ENCODE measurements at regions not wholly inside any gene's neighbourhood (a gene's known extent, or its start where the extent isn't known, plus 50 kb on each side); places are given as distances from the start of the nearest gene placed in this dataset.
A peak's percentile ranks its signal among the peaks of the same experiment; 100 is the strongest.
"Not testable (repeated sequence)": the region's sequence is repeated elsewhere in the genome, so short reads cannot be mapped to it uniquely, and the experiment has no call there.

GRCh38 chr1:104125266-104125665 lies 375.6 kb downstream of the AMY1C start:
- Histone ChIP-seq H3K4me1 (no peaks in the 10 kb centered on the region), H3K9me3 (replicated peaks) (no peaks in the 10 kb centered on the region), H3K36me3 (no peaks in the 10 kb centered on the region), H3K27me3 (ENCODE audit: low read depth) (no peaks in the 10 kb centered on the region), H3K4me3 (no peak overlapping the region), H3K27ac (replicated peaks) (no peak overlapping the region)
- no peak for DNase-seq
- TF ChIP-seq, protein P1, sequence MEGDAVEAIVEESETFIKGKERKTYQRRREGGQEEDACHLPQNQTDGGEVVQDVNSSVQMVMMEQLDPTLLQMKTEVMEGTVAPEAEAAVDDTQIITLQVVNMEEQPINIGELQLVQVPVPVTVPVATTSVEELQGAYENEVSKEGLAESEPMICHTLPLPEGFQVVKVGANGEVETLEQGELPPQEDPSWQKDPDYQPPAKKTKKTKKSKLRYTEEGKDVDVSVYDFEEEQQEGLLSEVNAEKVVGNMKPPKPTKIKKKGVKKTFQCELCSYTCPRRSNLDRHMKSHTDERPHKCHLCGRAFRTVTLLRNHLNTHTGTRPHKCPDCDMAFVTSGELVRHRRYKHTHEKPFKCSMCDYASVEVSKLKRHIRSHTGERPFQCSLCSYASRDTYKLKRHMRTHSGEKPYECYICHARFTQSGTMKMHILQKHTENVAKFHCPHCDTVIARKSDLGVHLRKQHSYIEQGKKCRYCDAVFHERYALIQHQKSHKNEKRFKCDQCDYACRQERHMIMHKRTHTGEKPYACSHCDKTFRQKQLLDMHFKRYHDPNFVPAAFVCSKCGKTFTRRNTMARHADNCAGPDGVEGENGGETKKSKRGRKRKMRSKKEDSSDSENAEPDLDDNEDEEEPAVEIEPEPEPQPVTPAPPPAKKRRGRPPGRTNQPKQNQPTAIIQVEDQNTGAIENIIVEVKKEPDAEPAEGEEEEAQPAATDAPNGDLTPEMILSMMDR (IDR thresholded peaks at IDR 0.05; ENCODE audit: borderline replicate concordance): no peak
- intact Hi-C loops (cut with micrococcal nuclease): no loop called here

- Histone ChIP-seq H3K4me1 (no peaks in the 10 kb centered on the region), H3K4me3 (no peak overlapping the region), H3K36me3 (no peaks in the 10 kb centered on the region), H3K27me3 (ENCODE audit: low read depth) (no peaks in the 10 kb centered on the region), H3K27ac (replicated peaks) (no peak overlapping the region), H3K9me3 (replicated peaks) (no peaks in the 10 kb centered on the region)
- TF ChIP-seq, protein P1 (IDR thresholded peaks at IDR 0.05; ENCODE audit: borderline replicate concordance): no peak
- intact Hi-C loops (cut with micrococcal nuclease): no loop called here
- DNase-seq: no peak
Observed at GRCh38 chr1:104125970-104126369, 376.3 kb downstream of the AMY1C start.

- Histone ChIP-seq H3K4me1 (no peaks in the 10 kb centered on the region), H3K36me3 (no peaks in the 10 kb centered on the region), H3K27me3 (ENCODE audit: low read depth) (no peaks in the 10 kb centered on the region), H3K27ac (replicated peaks) (no peak overlapping the region), H3K9me3 (replicated peaks) (no peaks in the 10 kb centered on the region), H3K4me3 (no peak overlapping the region)
- DNase-seq: no peak
- TF ChIP-seq, protein P1 (IDR thresholded peaks at IDR 0.05; ENCODE audit: borderline replicate concordance): peak; percentile 46
- intact Hi-C loops (cut with micrococcal nuclease): no loop called here
Observed at GRCh38 chr1:104132382-104132973, 382.8 kb downstream of the AMY1C start.

GRCh38 chr1:104135036-104135435 lies 385.3 kb downstream of the AMY1C start:
- intact Hi-C loops (cut with micrococcal nuclease); H3K27me3 ChIP-seq (ENCODE audit: low read depth); H3K27ac ChIP-seq (replicated peaks); DNase-seq; H3K4me3 ChIP-seq; H3K9me3 ChIP-seq (replicated peaks); H3K36me3 ChIP-seq; H3K4me1 ChIP-seq: not testable (repeated sequence)

- H3K27me3 ChIP-seq (ENCODE audit: low read depth): no peaks in the 10 kb centered on the region
- H3K9me3 ChIP-seq (replicated peaks): no peaks in the 10 kb centered on the region
- intact Hi-C loops (cut with micrococcal nuclease): no loop called here
- TF ChIP-seq, protein P1 (IDR thresholded peaks at IDR 0.05; ENCODE audit: borderline replicate concordance): no peak
- H3K4me3 ChIP-seq: no peak overlapping the region
- no peak overlapping the region for H3K27ac ChIP-seq (replicated peaks)
- no peaks in the 10 kb centered on the region for H3K36me3 ChIP-seq
- DNase-seq: no peak
- H3K4me1 ChIP-seq: no peaks in the 10 kb centered on the region
Observed at GRCh38 chr1:104136621-104137020, 386.9 kb downstream of the AMY1C start.

DNA sequence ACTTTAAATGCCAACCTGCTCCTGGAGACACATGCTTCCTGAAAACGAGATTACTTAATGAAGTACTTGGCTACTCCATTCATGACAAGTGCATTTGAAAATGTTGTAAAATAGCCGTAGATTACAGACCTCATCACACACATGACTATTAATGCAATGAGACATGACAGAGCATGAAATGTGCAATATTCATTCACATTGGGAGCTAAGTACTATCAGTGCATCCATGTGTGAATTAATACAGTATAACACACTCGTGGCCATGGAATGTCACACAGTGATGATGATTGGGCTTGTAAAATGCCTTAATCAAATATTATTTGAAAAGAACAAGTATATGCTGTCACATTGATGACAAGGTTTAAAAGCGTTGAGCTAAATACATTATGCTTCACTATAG lies 407.0 kb downstream of the AMY1C start:
- intact Hi-C loops (cut with micrococcal nuclease): no loop called here
- TF ChIP-seq, protein P1 (IDR thresholded peaks at IDR 0.05; ENCODE audit: borderline replicate concordance): no peak
- H3K36me3 ChIP-seq: no peaks in the 10 kb centered on the region
- H3K27ac ChIP-seq (replicated peaks): no peak overlapping the region
- H3K4me3 ChIP-seq: no peak overlapping the region
- peaks cover 18% of the 10 kb centered on the region for H3K9me3 ChIP-seq (replicated peaks)
- H3K27me3 ChIP-seq (ENCODE audit: low read depth): no peaks in the 10 kb centered on the region
- H3K4me1 ChIP-seq: no peaks in the 10 kb centered on the region
- DNase-seq: no peak

All from left ventricle myocardium inferior (tissue), 1 donor.